GM19035 (cell line): ENCODE measurements at regions not wholly inside any gene's neighbourhood (a gene's known extent, or its start where the extent isn't known, plus 50 kb on each side); places are given as distances from the start of the nearest gene placed in this dataset.
"Not testable (repeated sequence)": the region's sequence is repeated elsewhere in the genome, so short reads cannot be mapped to it uniquely, and the experiment has no call there.

Source experiments
- ATAC-seq: cut with Tn5 transposase; IDR thresholded peaks from one replicate; pipeline ENCODE4 v1.9.1; 2021; ENCODE audit not compliant: unreplicated experiment

GRCh38 chr7:33776788-33777187, 128.6 kb upstream of the BMPER start:
- no peak for ATAC-seq

GRCh38 chr7:33778195-33778594, 127.1 kb upstream of the BMPER start:
- ATAC-seq, result no peak

- ATAC-seq, result no peak
These were observed 126.1 kb upstream of the BMPER start for GRCh38 chr7:33779216-33779615.

- no peak for ATAC-seq
These were observed 124.2 kb upstream of the BMPER start for GRCh38 chr7:33781167-33781566.

- ATAC-seq, result no peak
These were observed 123.5 kb upstream of the BMPER start for GRCh38 chr7:33781796-33782195.

GRCh38 chr7:33784000-33784399, 121.3 kb upstream of the BMPER start:
- ATAC-seq, result no peak

- no peak for ATAC-seq
These were observed 116.8 kb upstream of the BMPER start for GRCh38 chr7:33788531-33788930.

GRCh38 chr7:33789871-33790630, 115.3 kb upstream of the BMPER start:
- no peak for ATAC-seq

GRCh38 chr7:33790746-33791145, 114.6 kb upstream of the BMPER start:
- ATAC-seq, result no peak

- ATAC-seq, result no peak
These were observed 113.3 kb upstream of the BMPER start for GRCh38 chr7:33792041-33792440.

- no peak for ATAC-seq
These were observed 112.7 kb upstream of the BMPER start for GRCh38 chr7:33792547-33793105.

- ATAC-seq, result no peak
These were observed 111.7 kb upstream of the BMPER start for GRCh38 chr7:33793616-33794015.

- no peak for ATAC-seq
These were observed 110.9 kb upstream of the BMPER start for GRCh38 chr7:33794419-33794818.

- no peak for ATAC-seq
These were observed 110.4 kb upstream of the BMPER start for GRCh38 chr7:33794959-33795358.

GRCh38 chr7:33796538-33796937, 108.8 kb upstream of the BMPER start:
- no peak for ATAC-seq

GRCh38 chr7:33797512-33797911, 107.8 kb upstream of the BMPER start:
- not testable (repeated sequence) for ATAC-seq

GRCh38 chr7:33798686-33799325, 106.5 kb upstream of the BMPER start:
- ATAC-seq, result no peak

- no peak for ATAC-seq
These were observed 105.6 kb upstream of the BMPER start for GRCh38 chr7:33799766-33800165.

- ATAC-seq, result no peak
These were observed 102.7 kb upstream of the BMPER start for GRCh38 chr7:33802600-33802999.

- ATAC-seq, result no peak
These were observed 101.1 kb upstream of the BMPER start for GRCh38 chr7:33804140-33804660.

- no peak for ATAC-seq
These were observed 99.6 kb upstream of the BMPER start for GRCh38 chr7:33805630-33806233.
